SK-N-SH (cell line): ENCODE measurements at regions not wholly inside any gene's neighbourhood (a gene's known extent, or its start where the extent isn't known, plus 50 kb on each side); places are given as distances from the start of the nearest gene placed in this dataset.

ENCODE experiments used
- CTCF ChIA-PET: fragments of 300-600, 350-600 bp; formaldehyde crosslinking; extraction: SDS; loops from one replicate; lab custom pipeline; 2021; lab: Yijun Ruan, JAX
- POLR2A ChIA-PET: fragments of 350-600 bp; sonication (Branson Sonifier 250); formaldehyde crosslinking; extraction: SDS; loops from one replicate; lab custom pipeline; 2020; ENCODE audit warnings: antibody characterized with exemption, inconsistent platforms; lab: Yijun Ruan, JAX
- DNase-seq: peaks from one replicate; pipeline ENCODE4 v3.0.0; 2012
- H2AFZ ChIP-seq: fragments of 200-600 bp; sonication (generic); 2 replicates; pipeline ENCODE4 v1.8.1; 2016; ENCODE audit warnings: antibody characterized with exemption, mild to moderate bottlenecking, low read depth
- H3F3A ChIP-seq: fragments of 200-600 bp; sonication (generic); replicated peaks from 2 replicates; pipeline ENCODE3; 2016; ENCODE audit warnings: antibody characterized with exemption, mild to moderate bottlenecking; ENCODE audit not compliant: insufficient read depth
- H3K27ac ChIP-seq, 2 experiments: fragments of 200-500 bp in 1 of 2; fragments of 200-600 bp in 1 of 2; sonication (Bioruptor generic) in 1 of 2; sonication (generic), shearing (Covaris generic) in 1 of 2; 2 replicates each; pipeline versions ENCODE4 v1.5.1 to v1.6.1; 2014 to 2016; ENCODE audit warnings: low read depth in 2 of 2, inconsistent platforms in 1 of 2, low read length in 1 of 2, mild to moderate bottlenecking in 1 of 2, mixed read lengths in 1 of 2
- H3K27me3 ChIP-seq: fragments of 200-600 bp; sonication (generic), shearing (Covaris generic); 2 replicates; pipeline ENCODE4 v1.6.1; 2016; ENCODE audit warnings: mixed run types; ENCODE audit not compliant: insufficient read depth
- H3K36me3 ChIP-seq, 2 experiments: fragments of 200-500 bp in 1 of 2; fragments of 200-600 bp in 1 of 2; sonication (Bioruptor generic) in 1 of 2; sonication (generic) in 1 of 2; replicated peaks in 1 of 2; 2 replicates each; pipeline versions ENCODE3 to v1.5.1; 2014 to 2016; ENCODE audit warnings: low read length in 1 of 2, mild to moderate bottlenecking in 1 of 2; ENCODE audit not compliant: insufficient read depth in 2 of 2, control insufficient read depth in 1 of 2
- H3K4me1 ChIP-seq, 2 experiments: fragments of 200-500 bp in 1 of 2; fragments of 200-600 bp in 1 of 2; sonication (Bioruptor generic) in 1 of 2; sonication (generic), shearing (Covaris generic) in 1 of 2; 2 replicates each; pipeline versions ENCODE4 v1.5.1 to v1.6.1; 2014 to 2016; ENCODE audit warnings: low read depth in 1 of 2, low read length in 1 of 2, mixed run types in 1 of 2; ENCODE audit not compliant: insufficient read depth in 2 of 2, control insufficient read depth in 1 of 2
- H3K4me2 ChIP-seq: fragments of 200-600 bp; sonication (generic), shearing (Covaris generic); 2 replicates; pipeline ENCODE4 v1.6.1; 2017; ENCODE audit warnings: mixed run types
- H3K4me3 ChIP-seq, 2 experiments: fragments of 200-500 bp in 1 of 2; fragments of 200-600 bp in 1 of 2; sonication (Bioruptor generic) in 1 of 2; sonication (generic), shearing (Covaris generic) in 1 of 2; 2 replicates each; pipeline versions ENCODE4 v1.5.1 to v1.8.1; 2014 to 2016; ENCODE audit warnings: low read depth in 2 of 2, inconsistent platforms in 1 of 2, low read length in 1 of 2, mild to moderate bottlenecking in 1 of 2, mixed read lengths in 1 of 2, moderate library complexity in 1 of 2
- H3K79me2 ChIP-seq: fragments of 200-600 bp; sonication (generic); 2 replicates; pipeline ENCODE4 v1.8.1; 2017; ENCODE audit warnings: mild to moderate bottlenecking; ENCODE audit not compliant: insufficient read depth
- H3K9ac ChIP-seq: fragments of 200-600 bp; sonication (generic); 2 replicates; pipeline ENCODE4 v1.6.1; 2017; ENCODE audit warnings: mixed run types
- H3K9me2 ChIP-seq: fragments of 200-600 bp; sonication (generic); 2 replicates; pipeline ENCODE4 v1.6.1; 2017; ENCODE audit warnings: mixed run types
- H3K9me3 ChIP-seq: fragments of 200-600 bp; sonication (generic); 2 replicates; pipeline ENCODE4 v1.6.1; 2017; ENCODE audit warnings: mixed run types, mild to moderate bottlenecking, moderate library complexity
- H4K20me1 ChIP-seq: fragments of 200-600 bp; sonication (generic); 2 replicates; pipeline ENCODE4 v1.6.1; 2017; ENCODE audit warnings: mild to moderate bottlenecking, mixed run types; ENCODE audit not compliant: insufficient read depth
- EZH2phosphoT487 ChIP-seq: fragments of 200-600 bp; sonication (generic); IDR thresholded peaks from 2 replicates; pipeline ENCODE4 v1.6.1; 2017; ENCODE audit warnings: low read depth, mixed run types, mild to moderate bottlenecking, antibody characterized with exemption, moderate library complexity, borderline replicate concordance
- GABPA ChIP-seq: IDR thresholded peaks from 2 replicates; pipeline ENCODE4 v1.4.0; 2012; ENCODE audit warnings: low read depth, mild to moderate bottlenecking
- GATA2 ChIP-seq: sonication (generic); formaldehyde crosslinking; IDR thresholded peaks from 2 replicates; pipeline ENCODE4 v1.5.0; 2020; ENCODE audit warnings: mild to moderate bottlenecking, missing genetic modification reagents
- IRF3 ChIP-seq: fragments of 150-350 bp; IDR thresholded peaks from 2 replicates; pipeline ENCODE4 v1.6.1; 2016; ENCODE audit warnings: mild to moderate bottlenecking, low read depth, low read length
- MXI1 ChIP-seq: IDR thresholded peaks from 2 replicates; pipeline ENCODE4 v1.6.1; 2012; ENCODE audit warnings: mild to moderate bottlenecking, low read depth, low read length, improper control_type of control experiment
- NFIC ChIP-seq: IDR thresholded peaks from 2 replicates; pipeline ENCODE4 v1.4.0; 2012; ENCODE audit warnings: borderline replicate concordance
- NRF1 ChIP-seq: IDR thresholded peaks from 2 replicates; pipeline ENCODE4 v1.6.1; 2012; ENCODE audit warnings: low read depth, mild to moderate bottlenecking, low read length
- RAD21 ChIP-seq: IDR thresholded peaks from 2 replicates; pipeline ENCODE4 v1.6.1; 2012; ENCODE audit warnings: mild to moderate bottlenecking, low read length
- RXRA ChIP-seq: IDR thresholded peaks from 2 replicates; pipeline ENCODE4 v1.4.0; 2012; ENCODE audit warnings: low read depth, mild to moderate bottlenecking, borderline replicate concordance
- SIN3A ChIP-seq: IDR thresholded peaks from 2 replicates; pipeline ENCODE4 v1.6.1; 2012; ENCODE audit warnings: low read depth, mild to moderate bottlenecking, low read length, moderate library complexity, borderline replicate concordance
- TCF12 ChIP-seq: IDR thresholded peaks from 2 replicates; pipeline ENCODE4 v1.4.0; 2012
- TEAD4 ChIP-seq: IDR thresholded peaks from 2 replicates; pipeline ENCODE4 v1.4.0; 2012; ENCODE audit warnings: mild to moderate bottlenecking, borderline replicate concordance; ENCODE audit not compliant: insufficient read depth
- USF1 ChIP-seq: IDR thresholded peaks from 2 replicates; pipeline ENCODE4 v1.4.0; 2012; ENCODE audit warnings: low read depth, borderline replicate concordance
- USF2 ChIP-seq: fragments of 150-350 bp; IDR thresholded peaks from 2 replicates; pipeline ENCODE4 v1.6.1; 2017; ENCODE audit warnings: antibody characterized with exemption, low read length, low read depth, borderline replicate concordance
- ZBTB33 ChIP-seq: IDR thresholded peaks from 2 replicates; pipeline ENCODE4 v1.4.0; 2012; ENCODE audit warnings: low read depth, borderline replicate concordance
- WGBS: methylation state at CpG from one replicate; pipeline ENCODE4 v1.1.6; 2017; ENCODE audit warnings: low lambda C conversion rate; 5-methylcytosine and 5-hydroxymethylcytosine counted together

- Histone ChIP-seq H3K4me3 (no peak overlapping the region), H3K27ac (no peak overlapping the region), H4K20me1 (no peaks in the 10 kb centered on the region), H3K9me3 (no peaks in the 10 kb centered on the region), H3K27me3 (no peaks in the 10 kb centered on the region; the same call in 1 of the 2 replicates), H3K4me1 (peaks cover 0 to 3% of the 10 kb centered on the region in 2 experiments; a peak in 1 of 4 replicates), H2AFZ (no peak overlapping the region), H3K36me3 (no peaks in the 10 kb centered on the region), H3F3A (no peaks in the 10 kb centered on the region), H3K4me2 (no peak overlapping the region), H3K9ac (no peak overlapping the region), H3K79me2 (no peaks in the 10 kb centered on the region), H3K9me2 (no peaks in the 10 kb centered on the region)
- CTCF ChIA-PET: interaction anchor here (1.4 kb wide), 1 partner anchor 160 kb away, joined by 3 read pairs; no protein-coding TSS in a partner anchor
- DNase-seq: no peak
- POLR2A ChIA-PET: no interaction called here
- TF ChIP-seq ZBTB33: no peak
- TF ChIP-seq SIN3A: no peak
- no peak for TF ChIP-seq RXRA
- no peak for TF ChIP-seq MXI1
- no peak for TF ChIP-seq EZH2phosphoT487
- no peak for TF ChIP-seq TEAD4
- no peak for TF ChIP-seq IRF3
- TF ChIP-seq TCF12: no peak
- no peak for TF ChIP-seq USF2
- no peak for TF ChIP-seq NRF1
- no peak for TF ChIP-seq USF1
- no peak for TF ChIP-seq RAD21
- TF ChIP-seq GABPA: no peak
- no peak for TF ChIP-seq GATA2 (CRISPR knock-in tag)
- TF ChIP-seq NFIC: no peak
- 29% methylated on average over 1 of the region's 1 CpG for WGBS
Observed at GRCh38 chr1:47584249-47584648, 146.4 kb downstream of the FOXD2 start.
